IPS DF 6.9 (cell line): ENCODE measurements at regions not wholly inside any gene's neighbourhood (a gene's known extent, or its start where the extent isn't known, plus 50 kb on each side); places are given as distances from the start of the nearest gene placed in this dataset.
"Not testable (repeated sequence)": the region's sequence is repeated elsewhere in the genome, so short reads cannot be mapped to it uniquely, and the experiment has no call there.

Experiments used
- DNase-seq: peaks from one replicate; pipeline ENCODE4 v3.0.0-alpha.2; 2013; ENCODE audit warnings: low read depth, low spot score
- H3K27ac ChIP-seq: one replicate; pipeline ENCODE4 v1.5.1; 2013; ENCODE audit warnings: low read length, control low read depth
- H3K27me3 ChIP-seq: 2 replicates; pipeline ENCODE4 v1.6.1; 2013; ENCODE audit warnings: mild to moderate bottlenecking, low read length; ENCODE audit not compliant: control insufficient read depth, insufficient read depth
- H3K36me3 ChIP-seq: 2 replicates; pipeline ENCODE4 v1.6.1; 2013; ENCODE audit warnings: low read length; ENCODE audit not compliant: control insufficient read depth, insufficient read depth
- H3K4me1 ChIP-seq: 2 replicates; pipeline ENCODE4 v1.6.1; 2013; ENCODE audit warnings: low read length; ENCODE audit not compliant: control insufficient read depth, insufficient read depth
- H3K4me3 ChIP-seq: 2 replicates; pipeline ENCODE4 v1.5.1; 2013; ENCODE audit warnings: mild to moderate bottlenecking, low read length
- H3K9me3 ChIP-seq: 2 replicates; pipeline ENCODE4 v1.6.1; 2013; ENCODE audit warnings: low read length, inconsistent platforms; ENCODE audit not compliant: control insufficient read depth, insufficient read depth
- WGBS: extraction: QIAGEN DNeasy Blood & Tissue Kit; methylation state at CpG from one replicate; pipeline ENCODE4 v1.1.7; 2013; ENCODE audit warnings: mixed read lengths, missing lambda C conversion rate; ENCODE audit not compliant: insufficient read length, insufficient coverage; 5-methylcytosine and 5-hydroxymethylcytosine counted together

DNA sequence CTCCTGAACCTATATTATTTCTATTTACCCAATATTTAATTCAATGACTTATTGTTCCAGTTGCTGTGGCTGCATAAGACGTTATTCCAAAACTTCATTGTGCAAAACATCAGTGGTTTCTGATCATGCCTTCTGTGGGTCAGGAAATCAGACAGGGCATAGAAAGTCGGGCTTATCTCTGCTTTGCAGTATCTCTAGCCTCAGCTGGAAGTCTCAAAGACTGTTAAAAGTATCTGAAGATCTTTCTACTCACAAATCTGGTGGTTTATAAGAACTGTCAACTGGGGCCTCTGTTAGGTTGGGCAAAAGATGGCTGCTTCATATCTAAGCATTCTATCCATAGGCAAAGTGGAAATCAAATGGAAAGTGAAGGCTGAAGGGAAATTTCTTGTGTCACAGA, 687.7 kb upstream of the ARRDC3 start:
- H3K4me3 ChIP-seq: no peak overlapping the region
- DNase-seq: no peak
- no peaks in the 10 kb centered on the region; the same call in 1 of the 2 replicates for H3K9me3 ChIP-seq
- H3K27me3 ChIP-seq: no peaks in the 10 kb centered on the region
- no CpG with 5 or more reads among the region's 2 CpGs for WGBS
- no peak overlapping the region for H3K27ac ChIP-seq
- H3K4me1 ChIP-seq: no peaks in the 10 kb centered on the region
- no peaks in the 10 kb centered on the region for H3K36me3 ChIP-seq

DNA sequence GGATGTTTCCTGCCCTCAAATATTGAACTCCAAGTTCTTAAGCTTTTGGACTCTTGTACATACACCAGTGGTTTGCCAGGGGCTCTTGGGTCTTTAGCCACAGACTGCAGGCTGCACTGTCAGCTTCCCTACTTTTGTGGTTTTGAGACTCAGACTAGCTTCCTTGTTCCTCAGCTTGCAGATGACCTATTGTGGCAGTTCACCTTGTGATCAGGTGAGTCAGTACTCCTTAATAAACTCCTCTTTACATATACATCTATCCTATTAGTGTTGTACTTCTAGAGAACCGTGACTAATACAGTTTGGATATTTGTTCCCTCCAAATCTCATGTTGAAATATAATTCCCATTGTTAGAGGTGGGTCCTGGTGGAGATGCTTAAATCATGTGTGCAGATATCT, 681.9 kb upstream of the ARRDC3 start:
- no peak overlapping the region for H3K4me3 ChIP-seq
- no peak for DNase-seq
- no peak overlapping the region for H3K27ac ChIP-seq
- H3K4me1 ChIP-seq: no peaks in the 10 kb centered on the region
- H3K9me3 ChIP-seq: no peaks in the 10 kb centered on the region; the same call in 1 of the 2 replicates
- no peaks in the 10 kb centered on the region for H3K27me3 ChIP-seq
- WGBS: no CpG with 5 or more reads among the region's 1 CpG
- no peaks in the 10 kb centered on the region for H3K36me3 ChIP-seq

DNA sequence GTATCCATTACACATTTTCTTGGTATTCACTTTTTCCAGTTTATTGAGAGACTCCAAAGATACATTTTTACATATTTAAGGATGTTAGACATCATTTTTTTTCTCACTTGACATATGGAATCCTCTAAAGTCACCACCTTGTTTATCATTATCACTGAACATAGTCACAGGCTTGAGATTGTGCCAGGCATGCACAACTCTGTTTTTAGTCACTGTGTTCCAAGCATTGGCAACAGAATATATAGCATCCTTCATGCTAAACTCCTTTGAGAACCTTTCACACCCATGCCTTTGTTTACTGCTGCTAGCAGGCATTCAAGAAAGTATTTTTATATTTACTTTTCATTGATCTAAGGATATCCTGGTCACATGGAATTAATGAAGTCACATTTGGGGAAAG, 668.6 kb upstream of the ARRDC3 start:
- no peaks in the 10 kb centered on the region for H3K27me3 ChIP-seq
- H3K27ac ChIP-seq: no peak overlapping the region
- no peaks in the 10 kb centered on the region for H3K9me3 ChIP-seq
- H3K4me1 ChIP-seq: no peaks in the 10 kb centered on the region
- no peak overlapping the region for H3K4me3 ChIP-seq
- no peaks in the 10 kb centered on the region for H3K36me3 ChIP-seq
- DNase-seq: no peak

DNA sequence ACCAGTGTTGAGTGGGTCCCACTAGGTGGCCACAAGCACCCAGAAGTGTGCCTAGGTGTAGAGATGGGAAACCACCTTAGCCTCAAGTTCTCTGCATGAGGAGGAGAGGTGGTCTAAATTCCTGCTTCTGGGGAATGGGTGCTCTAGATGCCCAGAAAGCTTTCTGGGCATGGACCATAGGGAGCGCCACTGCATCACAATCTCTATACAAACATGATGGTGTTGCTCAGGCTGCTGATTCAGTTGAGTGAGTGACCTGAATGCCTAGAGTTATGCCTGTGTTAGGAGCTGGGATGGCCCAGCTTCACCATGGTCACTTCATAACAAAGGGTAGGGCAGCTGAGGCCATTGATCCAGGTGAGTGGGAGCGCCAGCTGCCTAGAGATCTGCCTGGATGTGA, 667.9 kb upstream of the ARRDC3 start:
- no peaks in the 10 kb centered on the region for H3K9me3 ChIP-seq
- H3K36me3 ChIP-seq: no peaks in the 10 kb centered on the region
- no peak overlapping the region for H3K27ac ChIP-seq
- DNase-seq: no peak
- WGBS: no CpG with 5 or more reads among the region's 2 CpGs
- no peaks in the 10 kb centered on the region for H3K4me1 ChIP-seq
- H3K27me3 ChIP-seq: no peaks in the 10 kb centered on the region
- H3K4me3 ChIP-seq: no peak overlapping the region

DNA sequence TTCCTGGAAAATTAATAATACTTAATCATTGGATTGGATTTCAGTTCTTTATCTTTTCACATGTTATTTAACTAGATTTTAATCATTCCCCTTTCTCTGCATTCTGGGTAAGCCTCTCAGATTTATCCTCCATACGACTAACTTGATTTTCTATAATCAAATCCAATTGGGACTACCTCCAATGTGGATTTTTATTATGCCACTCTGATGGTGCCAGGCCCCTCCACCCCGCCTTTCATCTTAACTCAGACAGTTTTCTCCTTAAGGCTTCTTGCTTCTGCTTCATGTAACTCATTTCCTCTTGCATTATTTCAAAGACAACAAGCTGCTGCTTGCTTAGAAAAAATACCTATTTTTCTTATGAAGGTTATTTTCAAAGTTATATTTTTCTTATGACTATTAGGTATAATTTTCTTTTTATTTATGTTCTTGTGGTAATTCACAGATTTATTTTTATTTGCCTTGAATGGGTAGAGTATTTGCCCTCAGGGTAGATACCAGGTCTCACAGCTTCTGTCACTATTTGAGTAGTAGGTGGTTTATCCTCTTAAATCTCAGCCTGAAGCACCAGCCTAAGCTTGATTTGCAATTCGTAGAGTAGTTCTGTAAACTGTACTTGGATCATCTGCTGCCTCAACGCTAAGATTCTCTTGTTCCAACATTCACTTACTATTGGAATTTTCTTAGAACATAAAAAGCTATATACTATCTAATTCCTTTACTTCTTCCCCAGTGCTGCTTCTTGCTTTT, 659.0 kb upstream of the ARRDC3 start:
- Histone ChIP-seq H3K9me3 (no peaks in the 10 kb centered on the region), H3K4me3 (no peak overlapping the region), H3K4me1 (no peaks in the 10 kb centered on the region), H3K27ac (no peak overlapping the region), H3K36me3 (no peaks in the 10 kb centered on the region), H3K27me3 (no peaks in the 10 kb centered on the region)
- WGBS: no CpG with 5 or more reads among the region's 4 CpGs
- no peak for DNase-seq

DNA sequence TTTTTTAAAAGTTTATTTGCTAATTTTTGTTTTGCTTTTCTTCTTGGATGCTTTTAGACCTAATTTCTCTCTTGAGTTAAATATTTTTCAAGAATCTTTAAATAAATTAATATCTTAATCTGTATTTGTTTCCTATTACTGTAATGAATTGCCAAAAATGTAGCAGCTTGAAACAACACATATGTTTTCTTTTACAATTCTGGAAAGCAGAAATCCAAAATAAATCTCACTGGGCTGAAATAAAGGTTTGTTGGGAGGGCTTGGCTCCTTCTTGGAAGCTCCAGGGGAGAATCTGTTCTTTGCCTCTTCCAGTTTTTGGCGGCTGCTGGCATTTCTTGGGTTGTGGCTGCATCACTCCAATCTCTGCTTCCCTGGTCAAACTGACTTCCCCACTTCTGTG, 658.1 kb upstream of the ARRDC3 start:
- no peaks in the 10 kb centered on the region for H3K9me3 ChIP-seq
- H3K27me3 ChIP-seq: no peaks in the 10 kb centered on the region
- no peaks in the 10 kb centered on the region for H3K36me3 ChIP-seq
- H3K27ac ChIP-seq: no peak overlapping the region
- no peaks in the 10 kb centered on the region for H3K4me1 ChIP-seq
- no peak for DNase-seq
- WGBS: no CpG with 5 or more reads among the region's 1 CpG
- H3K4me3 ChIP-seq: no peak overlapping the region

DNA sequence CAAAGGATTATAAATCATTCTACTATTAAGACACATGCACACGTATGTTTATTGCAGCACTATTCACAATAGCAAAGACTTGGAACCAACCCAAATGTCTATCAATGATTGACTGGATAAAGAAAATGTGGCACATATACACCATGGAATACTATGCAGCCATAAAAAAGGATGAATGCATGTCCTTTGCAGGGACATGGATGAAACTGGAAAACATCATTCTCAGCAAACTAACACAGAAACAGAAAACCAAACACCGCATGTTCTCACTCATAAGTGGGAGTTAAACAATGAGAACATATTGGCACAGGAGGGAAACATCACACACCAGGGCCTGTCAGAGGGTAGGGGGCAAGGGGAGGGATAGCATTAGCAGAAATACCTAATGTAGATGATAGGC, 646.7 kb upstream of the ARRDC3 start:
- H3K9me3 ChIP-seq, H3K36me3 ChIP-seq, DNase-seq, H3K27ac ChIP-seq, H3K4me1 ChIP-seq, H3K4me3 ChIP-seq, H3K27me3 ChIP-seq: not testable (repeated sequence)
- WGBS: no CpG with 5 or more reads among the region's 2 CpGs

DNA sequence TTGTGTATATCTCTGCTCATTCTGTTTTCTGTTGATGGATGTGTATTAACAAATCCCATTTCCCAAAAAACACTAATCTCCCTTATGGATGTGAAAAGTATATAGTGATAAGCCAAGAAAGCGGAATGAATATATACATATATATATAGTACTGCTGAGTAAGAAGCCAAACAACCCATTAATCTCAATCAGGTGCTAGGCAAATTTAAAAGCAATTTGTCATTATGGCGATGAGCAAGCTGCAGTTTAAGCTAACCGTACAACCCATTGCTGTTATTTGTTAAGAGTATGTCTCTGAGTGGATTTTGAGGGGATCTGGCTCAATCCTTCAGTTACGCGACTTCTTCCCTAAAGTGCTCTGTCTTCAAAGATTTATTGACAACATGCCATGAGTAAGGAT, 640.4 kb upstream of the ARRDC3 start:
- H3K4me1 ChIP-seq: no peaks in the 10 kb centered on the region
- no CpG with 5 or more reads among the region's 5 CpGs for WGBS
- H3K27me3 ChIP-seq: no peaks in the 10 kb centered on the region
- H3K9me3 ChIP-seq: no peaks in the 10 kb centered on the region
- DNase-seq: no peak
- H3K4me3 ChIP-seq: no peak overlapping the region
- no peaks in the 10 kb centered on the region for H3K36me3 ChIP-seq
- no peak overlapping the region for H3K27ac ChIP-seq

DNA sequence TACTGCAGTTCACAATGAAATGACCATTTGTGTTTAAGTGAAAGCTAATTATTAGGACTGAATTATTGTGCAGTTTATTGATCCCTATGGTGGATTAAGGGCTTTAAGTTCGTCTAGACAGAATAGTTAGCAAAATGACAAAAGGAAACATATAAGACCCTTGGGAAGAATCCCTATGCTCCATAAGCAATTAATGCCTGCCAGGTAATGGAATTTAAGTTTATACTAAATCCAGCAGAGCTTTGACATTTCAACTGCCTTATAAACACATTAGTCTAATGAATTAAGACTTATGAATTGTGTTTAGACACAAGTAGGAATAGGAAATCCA, 640.0 kb upstream of the ARRDC3 start:
- H3K9me3 ChIP-seq: no peaks in the 10 kb centered on the region
- no peaks in the 10 kb centered on the region for H3K27me3 ChIP-seq
- H3K4me1 ChIP-seq: no peaks in the 10 kb centered on the region
- no peak overlapping the region for H3K4me3 ChIP-seq
- no CpG with 5 or more reads among the region's 1 CpG for WGBS
- DNase-seq: no peak
- no peaks in the 10 kb centered on the region for H3K36me3 ChIP-seq
- H3K27ac ChIP-seq: no peak overlapping the region

DNA sequence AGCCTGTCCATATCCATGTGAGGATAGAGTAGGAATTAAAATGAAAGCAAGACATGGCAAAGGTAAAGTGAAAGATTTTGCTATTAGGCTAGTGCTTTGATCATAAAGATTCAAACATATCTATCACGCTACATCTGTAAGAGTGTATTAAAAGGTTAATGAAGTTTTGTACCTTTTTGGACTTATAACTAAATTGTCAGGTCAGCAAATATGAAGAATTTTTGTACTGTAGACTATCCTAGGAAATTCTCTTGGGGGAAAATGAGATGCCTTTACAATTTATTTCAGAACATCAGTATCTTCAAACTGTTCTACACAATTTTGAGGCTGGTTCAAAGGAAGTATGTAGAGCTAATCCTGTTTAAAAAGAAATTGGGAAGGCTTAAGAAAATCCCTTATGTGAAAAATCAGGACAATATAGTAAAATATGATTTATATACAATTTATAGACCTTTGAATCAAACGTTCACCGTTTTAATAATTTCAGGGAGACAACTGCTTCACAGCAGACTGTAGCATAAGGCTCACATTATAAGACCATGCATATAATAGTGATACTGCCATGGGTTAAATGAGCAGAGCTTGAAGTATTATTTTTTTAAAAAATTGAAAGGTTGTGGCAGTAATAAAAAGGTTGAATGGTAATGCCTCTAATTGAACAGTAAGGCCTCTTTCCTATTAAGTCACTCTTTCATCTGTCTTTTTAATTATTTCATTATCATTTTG, 639.5 kb upstream of the ARRDC3 start:
- no peaks in the 10 kb centered on the region for H3K4me1 ChIP-seq
- H3K27ac ChIP-seq: no peak overlapping the region
- no peaks in the 10 kb centered on the region for H3K27me3 ChIP-seq
- no peaks in the 10 kb centered on the region for H3K36me3 ChIP-seq
- no CpG with 5 or more reads among the region's 3 CpGs for WGBS
- H3K4me3 ChIP-seq: no peak overlapping the region
- DNase-seq: no peak
- no peaks in the 10 kb centered on the region for H3K9me3 ChIP-seq
